ACC112 (cell line): ENCODE measurements at regions not wholly inside any gene's neighbourhood (a gene's known extent, or its start where the extent isn't known, plus 50 kb on each side); places are given as distances from the start of the nearest gene placed in this dataset.
"Not testable (repeated sequence)": the region's sequence is repeated elsewhere in the genome, so short reads cannot be mapped to it uniquely, and the experiment has no call there.

Experiments used
- H2AFZ ChIP-seq: fragments of 200-600 bp; sonication (generic); one replicate; pipeline ENCODE4 v1.6.0; 2017; ENCODE audit warnings: antibody characterized with exemption, low read length; ENCODE audit not compliant: unreplicated experiment
- H3K27ac ChIP-seq: fragments of 200-600 bp; sonication (generic); 2 replicates; pipeline ENCODE4 v1.5.1; 2014; ENCODE audit warnings: low read depth, mild to moderate bottlenecking, antibody characterized with exemption, low read length, moderate library complexity
- H3K27me3 ChIP-seq: fragments of 200-600 bp; sonication (generic); 2 replicates; pipeline ENCODE4 v1.6.1; 2014; ENCODE audit warnings: mild to moderate bottlenecking, antibody characterized with exemption, low read length, moderate library complexity, mixed read lengths; ENCODE audit not compliant: insufficient read depth
- H3K36me3 ChIP-seq: fragments of 200-600 bp; sonication (generic); 2 replicates; pipeline ENCODE4 v1.6.1; 2016; ENCODE audit warnings: mild to moderate bottlenecking, antibody characterized with exemption, low read length, moderate library complexity, mixed read lengths; ENCODE audit not compliant: insufficient read depth
- H3K4me1 ChIP-seq: fragments of 200-600 bp; sonication (generic); one replicate; pipeline ENCODE4 v1.6.1; 2016; ENCODE audit warnings: low read length, mixed read lengths; ENCODE audit not compliant: insufficient read depth, unreplicated experiment, control insufficient read depth
- H3K4me3 ChIP-seq: fragments of 200-600 bp; sonication (generic); 2 replicates; pipeline ENCODE4 v1.5.1; 2014; ENCODE audit warnings: mild to moderate bottlenecking, low read depth, low read length
- H3K79me2 ChIP-seq: fragments of 200-600 bp; sonication (generic); one replicate; pipeline ENCODE4 v1.6.0; 2016; ENCODE audit warnings: low read length; ENCODE audit not compliant: control insufficient read depth, unreplicated experiment, insufficient read depth

- no peak overlapping the region for H3K4me3 ChIP-seq
- H3K4me1 ChIP-seq: no peaks in the 10 kb centered on the region
- H3K27ac ChIP-seq: no peak overlapping the region
- no peaks in the 10 kb centered on the region for H3K36me3 ChIP-seq
- no peak overlapping the region for H2AFZ ChIP-seq
- H3K27me3 ChIP-seq: peaks cover 40% of the 10 kb centered on the region
- H3K79me2 ChIP-seq: no peaks in the 10 kb centered on the region
Measured at GRCh38 chr11:87889126-87889525, 286.1 kb downstream of the RAB38 start.

- H3K4me3 ChIP-seq, H2AFZ ChIP-seq, H3K4me1 ChIP-seq, H3K27ac ChIP-seq, H3K36me3 ChIP-seq, H3K79me2 ChIP-seq: not testable (repeated sequence)
- H3K27me3 ChIP-seq: peaks cover 38% of the 10 kb centered on the region
Measured at GRCh38 chr11:87885084-87885483, 290.2 kb downstream of the RAB38 start.

- H3K27ac ChIP-seq: no peak overlapping the region
- no peaks in the 10 kb centered on the region for H3K4me1 ChIP-seq
- H3K36me3 ChIP-seq: no peaks in the 10 kb centered on the region
- H3K79me2 ChIP-seq: no peaks in the 10 kb centered on the region
- H2AFZ ChIP-seq: no peak overlapping the region
- H3K4me3 ChIP-seq: no peak overlapping the region
- H3K27me3 ChIP-seq: peaks cover 3% of the 10 kb centered on the region; the same call in 1 of the 2 replicates
Measured at GRCh38 chr11:87879118-87879517, 296.1 kb downstream of the RAB38 start.

GRCh38 chr11:87878373-87878825, 296.8 kb downstream of the RAB38 start:
- H3K4me1 ChIP-seq: no peaks in the 10 kb centered on the region
- H3K27ac ChIP-seq: no peak overlapping the region
- H3K27me3 ChIP-seq: peaks cover 3% of the 10 kb centered on the region; the same call in 1 of the 2 replicates
- H2AFZ ChIP-seq: no peak overlapping the region
- no peaks in the 10 kb centered on the region for H3K36me3 ChIP-seq
- H3K79me2 ChIP-seq: no peaks in the 10 kb centered on the region
- H3K4me3 ChIP-seq: no peak overlapping the region

- Histone ChIP-seq H3K27ac (no peak overlapping the region), H3K4me3 (no peak overlapping the region), H3K36me3 (no peaks in the 10 kb centered on the region), H3K79me2 (no peaks in the 10 kb centered on the region), H2AFZ (no peak overlapping the region), H3K27me3 (peaks cover 7% of the 10 kb centered on the region; the same call in 1 of the 2 replicates), H3K4me1 (no peaks in the 10 kb centered on the region)
Measured at GRCh38 chr11:87871056-87871455, 304.2 kb downstream of the RAB38 start.

GRCh38 chr11:87870086-87870485, 305.2 kb downstream of the RAB38 start:
- Histone ChIP-seq H3K27me3 (peaks cover 7% of the 10 kb centered on the region; the same call in 1 of the 2 replicates), H3K36me3 (no peaks in the 10 kb centered on the region), H3K4me3 (no peak overlapping the region), H3K4me1 (no peaks in the 10 kb centered on the region), H3K27ac (no peak overlapping the region), H3K79me2 (no peaks in the 10 kb centered on the region), H2AFZ (no peak overlapping the region)

- Histone ChIP-seq H3K4me1 (no peaks in the 10 kb centered on the region), H3K27ac (no peak overlapping the region), H3K79me2 (no peaks in the 10 kb centered on the region), H3K27me3 (no peaks in the 10 kb centered on the region), H3K4me3 (no peak overlapping the region), H3K36me3 (no peaks in the 10 kb centered on the region), H2AFZ (no peak overlapping the region)
Measured at GRCh38 chr11:87866951-87867350, 308.3 kb downstream of the RAB38 start.

GRCh38 chr11:87861030-87861429, 314.2 kb downstream of the RAB38 start:
- H3K27ac ChIP-seq: no peak overlapping the region
- no peaks in the 10 kb centered on the region for H3K36me3 ChIP-seq
- no peaks in the 10 kb centered on the region for H3K4me1 ChIP-seq
- no peaks in the 10 kb centered on the region for H3K79me2 ChIP-seq
- H3K27me3 ChIP-seq: no peaks in the 10 kb centered on the region
- no peak overlapping the region for H3K4me3 ChIP-seq
- H2AFZ ChIP-seq: no peak overlapping the region

- H3K27ac ChIP-seq: no peak overlapping the region
- no peaks in the 10 kb centered on the region for H3K4me1 ChIP-seq
- H3K36me3 ChIP-seq: no peaks in the 10 kb centered on the region
- H3K4me3 ChIP-seq: no peak overlapping the region
- no peak overlapping the region for H2AFZ ChIP-seq
- H3K79me2 ChIP-seq: no peaks in the 10 kb centered on the region
- no peaks in the 10 kb centered on the region for H3K27me3 ChIP-seq
Measured at GRCh38 chr11:87859636-87860035, 315.6 kb downstream of the RAB38 start.

GRCh38 chr11:87851827-87852226, 323.4 kb downstream of the RAB38 start:
- no peaks in the 10 kb centered on the region for H3K79me2 ChIP-seq
- no peaks in the 10 kb centered on the region for H3K36me3 ChIP-seq
- H3K27me3 ChIP-seq: no peaks in the 10 kb centered on the region
- no peaks in the 10 kb centered on the region for H3K4me1 ChIP-seq
- H3K4me3 ChIP-seq: no peak overlapping the region
- no peak overlapping the region for H2AFZ ChIP-seq
- no peak overlapping the region for H3K27ac ChIP-seq

GRCh38 chr11:87851234-87851633, 324.0 kb downstream of the RAB38 start:
- H2AFZ ChIP-seq: no peak overlapping the region
- H3K79me2 ChIP-seq: no peaks in the 10 kb centered on the region
- H3K36me3 ChIP-seq: no peaks in the 10 kb centered on the region
- no peak overlapping the region for H3K4me3 ChIP-seq
- H3K4me1 ChIP-seq: no peaks in the 10 kb centered on the region
- H3K27ac ChIP-seq: no peak overlapping the region
- no peaks in the 10 kb centered on the region for H3K27me3 ChIP-seq
